Hepatocyte (in vitro differentiated cells): ENCODE measurements at regions not wholly inside any gene's neighbourhood (a gene's known extent, or its start where the extent isn't known, plus 50 kb on each side); places are given as distances from the start of the nearest gene placed in this dataset.
"Not testable (repeated sequence)": the region's sequence is repeated elsewhere in the genome, so short reads cannot be mapped to it uniquely, and the experiment has no call there.

Source experiments
- DNase-seq: peaks from one replicate; pipeline ENCODE4 v3.0.0-alpha.2; 2016; ENCODE audit warnings: low spot score
- H2AFZ ChIP-seq: fragments of 200-600 bp; sonication (generic); 2 replicates; pipeline ENCODE4 v1.6.0; 2016; ENCODE audit warnings: antibody characterized with exemption, mild to moderate bottlenecking
- H3K27ac ChIP-seq: fragments of 200-600 bp; sonication (generic); 2 replicates; pipeline ENCODE4 v1.5.1; 2016; ENCODE audit warnings: mild to moderate bottlenecking
- H3K27me3 ChIP-seq: fragments of 200-600 bp; sonication (generic); 2 replicates; pipeline ENCODE4 v1.6.1; 2016
- H3K36me3 ChIP-seq: fragments of 200-600 bp; sonication (generic); replicated peaks from 2 replicates; pipeline ENCODE4 v1.5.1; 2016; ENCODE audit warnings: low read depth; ENCODE audit not compliant: insufficient read depth
- H3K4me1 ChIP-seq: fragments of 200-600 bp; sonication (generic); 2 replicates; pipeline ENCODE4 v1.5.1; 2016; ENCODE audit warnings: mild to moderate bottlenecking, moderate library complexity; ENCODE audit not compliant: insufficient read depth
- H3K4me2 ChIP-seq: fragments of 200-600 bp; sonication (generic); 2 replicates; pipeline ENCODE4 v1.6.0; 2016
- H3K4me3 ChIP-seq: fragments of 200-600 bp; sonication (generic); 2 replicates; pipeline ENCODE4 v1.5.1; 2016; ENCODE audit warnings: mild to moderate bottlenecking
- H3K79me2 ChIP-seq: fragments of 200-600 bp; sonication (generic); 2 replicates; pipeline ENCODE4 v1.6.0; 2017; ENCODE audit warnings: mild to moderate bottlenecking
- H3K9me2 ChIP-seq: fragments of 200-600 bp; sonication (generic); replicated peaks from 2 replicates; pipeline ENCODE4 v1.6.0; 2017; ENCODE audit warnings: mild to moderate bottlenecking; ENCODE audit not compliant: insufficient read depth
- H3K9me3 ChIP-seq: fragments of 200-600 bp; sonication (generic); 2 replicates; pipeline ENCODE4 v1.5.1; 2016; ENCODE audit warnings: low read depth, mild to moderate bottlenecking
- H4K20me1 ChIP-seq: fragments of 200-600 bp; sonication (generic); 2 replicates; pipeline ENCODE4 v1.6.0; 2016; ENCODE audit warnings: mild to moderate bottlenecking; ENCODE audit not compliant: insufficient read depth, poor library complexity, severe bottlenecking
- CTCF ChIP-seq: fragments of 200-600 bp; sonication (generic); IDR thresholded peaks from 2 replicates; pipeline ENCODE4 v1.5.1; 2016; ENCODE audit warnings: antibody characterized with exemption, mild to moderate bottlenecking; ENCODE audit not compliant: poor library complexity
- EZH2 ChIP-seq: fragments of 200-600 bp; sonication (generic); IDR thresholded peaks from 2 replicates; pipeline ENCODE4 v1.6.1; 2016; ENCODE audit warnings: antibody characterized with exemption, mild to moderate bottlenecking, borderline replicate concordance
- EZH2phosphoT487 ChIP-seq: fragments of 200-600 bp; sonication (generic); IDR thresholded peaks from one replicate; pipeline ENCODE4 v1.6.1; 2018; ENCODE audit warnings: antibody characterized with exemption, mild to moderate bottlenecking, low read depth, moderate library complexity; ENCODE audit not compliant: unreplicated experiment, severe bottlenecking
- WGBS: methylation state at CpG from one replicate; pipeline ENCODE4 v1.1.6; 2016; ENCODE audit warnings: low lambda C conversion rate; ENCODE audit errors: missing lambda C conversion rate; 5-methylcytosine and 5-hydroxymethylcytosine counted together

GRCh38 chr1:238608144-238608543, 717.4 kb upstream of the ZP4 start:
- Histone ChIP-seq H3K4me1 (no peaks in the 10 kb centered on the region), H3K4me2 (no peak overlapping the region), H3K27ac (no peak overlapping the region), H2AFZ (no peak overlapping the region), H3K4me3 (no peak overlapping the region), H3K79me2 (no peaks in the 10 kb centered on the region), H3K27me3 (no peaks in the 10 kb centered on the region), H4K20me1 (no peaks in the 10 kb centered on the region), H3K9me2 (no peaks in the 10 kb centered on the region), H3K9me3 (no peaks in the 10 kb centered on the region), H3K36me3 (no peaks in the 10 kb centered on the region)
- 85% methylated on average over 5 of the region's 5 CpGs for WGBS
- no peak for DNase-seq
- TF ChIP-seq EZH2 = no peak
- no peak for TF ChIP-seq CTCF
- TF ChIP-seq EZH2phosphoT487 = no peak

- H3K9me2 ChIP-seq = no peaks in the 10 kb centered on the region
- H2AFZ ChIP-seq = no peak overlapping the region
- no peak for TF ChIP-seq CTCF
- no peak for TF ChIP-seq EZH2phosphoT487
- TF ChIP-seq EZH2 = no peak
- no peaks in the 10 kb centered on the region for H3K36me3 ChIP-seq
- H3K79me2 ChIP-seq = no peaks in the 10 kb centered on the region
- no peaks in the 10 kb centered on the region for H3K4me1 ChIP-seq
- no peaks in the 10 kb centered on the region for H3K9me3 ChIP-seq
- H3K4me2 ChIP-seq = no peak overlapping the region
- no peak overlapping the region for H3K4me3 ChIP-seq
- 80% methylated on average over 4 of the region's 4 CpGs for WGBS
- DNase-seq = no peak
- no peaks in the 10 kb centered on the region for H4K20me1 ChIP-seq
- no peak overlapping the region for H3K27ac ChIP-seq
- H3K27me3 ChIP-seq = no peaks in the 10 kb centered on the region
Measured at GRCh38 chr1:238606896-238607295, 716.2 kb upstream of the ZP4 start.

- no peak overlapping the region for H2AFZ ChIP-seq
- H3K27ac ChIP-seq = no peak overlapping the region
- no peak for DNase-seq
- 95% methylated on average over 2 of the region's 2 CpGs for WGBS
- no peak overlapping the region for H3K4me3 ChIP-seq
- H3K9me3 ChIP-seq = no peaks in the 10 kb centered on the region
- no peaks in the 10 kb centered on the region for H3K36me3 ChIP-seq
- no peak for TF ChIP-seq CTCF
- no peak for TF ChIP-seq EZH2phosphoT487
- no peak for TF ChIP-seq EZH2
- no peak overlapping the region for H3K4me2 ChIP-seq
- no peaks in the 10 kb centered on the region for H4K20me1 ChIP-seq
- no peaks in the 10 kb centered on the region for H3K27me3 ChIP-seq
- no peaks in the 10 kb centered on the region for H3K9me2 ChIP-seq
- H3K4me1 ChIP-seq = no peaks in the 10 kb centered on the region
- no peaks in the 10 kb centered on the region for H3K79me2 ChIP-seq
Measured at GRCh38 chr1:238606457-238606856, 715.7 kb upstream of the ZP4 start.

- no peak overlapping the region for H3K4me2 ChIP-seq
- no peaks in the 10 kb centered on the region for H3K36me3 ChIP-seq
- no peak overlapping the region for H3K4me3 ChIP-seq
- H3K79me2 ChIP-seq = no peaks in the 10 kb centered on the region
- no peak overlapping the region for H3K27ac ChIP-seq
- H3K27me3 ChIP-seq = no peaks in the 10 kb centered on the region
- H4K20me1 ChIP-seq = no peaks in the 10 kb centered on the region
- DNase-seq = no peak
- H3K9me2 ChIP-seq = no peaks in the 10 kb centered on the region
- TF ChIP-seq CTCF = no peak
- no peak for TF ChIP-seq EZH2
- no peak for TF ChIP-seq EZH2phosphoT487
- H2AFZ ChIP-seq = no peak overlapping the region
- no peaks in the 10 kb centered on the region for H3K9me3 ChIP-seq
- no peaks in the 10 kb centered on the region for H3K4me1 ChIP-seq
- WGBS = 78% methylated on average over 3 of the region's 3 CpGs
Measured at GRCh38 chr1:238604357-238604756, 713.6 kb upstream of the ZP4 start.

- not testable (repeated sequence) for H3K27me3 ChIP-seq, DNase-seq, H3K4me3 ChIP-seq, H4K20me1 ChIP-seq, H2AFZ ChIP-seq, H3K27ac ChIP-seq, H3K9me3 ChIP-seq, H3K4me2 ChIP-seq, H3K4me1 ChIP-seq, H3K79me2 ChIP-seq, H3K36me3 ChIP-seq, H3K9me2 ChIP-seq
- WGBS = 59% methylated on average over 2 of the region's 2 CpGs
Measured at GRCh38 chr1:238601604-238602003, 710.9 kb upstream of the ZP4 start.
